GM23338 (cell line): ENCODE measurements at regions not wholly inside any gene's neighbourhood (a gene's known extent, or its start where the extent isn't known, plus 50 kb on each side); places are given as distances from the start of the nearest gene placed in this dataset.

Source experiments
- ATAC-seq: fragments of 200-7000 bp; cut with Tn5 transposase; 3 replicates; pipeline ENCODE4 v1.9.1; 2020
- DNase-seq: peaks from one replicate; pipeline ENCODE4 v3.0.0-alpha.2; 2015; ENCODE audit warnings: low spot score
- H2AFZ ChIP-seq: fragments of 200-600 bp; sonication (generic); 2 replicates; pipeline ENCODE4 v1.8.0; 2016; ENCODE audit warnings: antibody characterized with exemption, mild to moderate bottlenecking, moderate library complexity
- H3F3A ChIP-seq: fragments of 200-600 bp; sonication (generic); replicated peaks from 2 replicates; pipeline ENCODE4 v1.8.0; 2017; ENCODE audit warnings: antibody characterized with exemption, mixed run types, low read depth
- H3K27ac ChIP-seq: fragments of 200-600 bp; sonication (generic); 2 replicates; pipeline ENCODE4 v1.6.1; 2016; ENCODE audit warnings: low read depth
- H3K27me3 ChIP-seq: fragments of 200-600 bp; sonication (generic); 2 replicates; pipeline ENCODE4 v1.8.0; 2016; ENCODE audit warnings: mild to moderate bottlenecking, mixed run types, moderate library complexity; ENCODE audit not compliant: insufficient read depth
- H3K36me3 ChIP-seq: fragments of 200-600 bp; sonication (generic); 2 replicates; pipeline ENCODE4 v1.8.0; 2016; ENCODE audit warnings: mild to moderate bottlenecking; ENCODE audit not compliant: insufficient read depth
- H3K4me1 ChIP-seq: fragments of 200-600 bp; sonication (generic); 2 replicates; pipeline ENCODE4 v1.8.0; 2016; ENCODE audit warnings: mild to moderate bottlenecking, moderate library complexity; ENCODE audit not compliant: insufficient read depth
- H3K4me2 ChIP-seq: fragments of 200-600 bp; sonication (generic); 2 replicates; pipeline ENCODE4 v1.7.1; 2017; ENCODE audit warnings: mixed run types
- H3K4me3 ChIP-seq: fragments of 200-600 bp; sonication (generic); 2 replicates; pipeline ENCODE4 v1.6.1; 2016; ENCODE audit warnings: mixed run types
- H3K79me2 ChIP-seq: fragments of 200-600 bp; sonication (generic); replicated peaks from 2 replicates; pipeline ENCODE4 v1.8.0; 2017; ENCODE audit warnings: mild to moderate bottlenecking; ENCODE audit not compliant: insufficient read depth
- H3K9me2 ChIP-seq: fragments of 200-600 bp; sonication (generic); 2 replicates; pipeline ENCODE4 v1.8.0; 2017; ENCODE audit not compliant: insufficient read depth
- H4K20me1 ChIP-seq: fragments of 200-600 bp; sonication (generic); replicated peaks from 2 replicates; pipeline ENCODE4 v1.8.0; 2017; ENCODE audit warnings: mild to moderate bottlenecking; ENCODE audit not compliant: insufficient read depth
- H3K27ac Mint-ChIP-seq: 2 replicates; pipeline ENCODE4 v1.8.0; 2020; ENCODE audit warnings: inconsistent platforms, mild to moderate bottlenecking, moderate library complexity, mixed read lengths
- H3K27me3 Mint-ChIP-seq: 3 replicates; pipeline ENCODE4 v1.8.0; 2022; ENCODE audit warnings: low read depth, mild to moderate bottlenecking, moderate library complexity, mixed read lengths, inconsistent platforms; ENCODE audit not compliant: insufficient read depth, poor library complexity
- H3K36me3 Mint-ChIP-seq: 3 replicates; pipeline ENCODE4 v1.8.0; 2021; ENCODE audit warnings: low read depth, mild to moderate bottlenecking, inconsistent platforms, moderate library complexity, mixed read lengths
- H3K4me1 Mint-ChIP-seq: 3 replicates; pipeline ENCODE4 v1.8.0; 2020; ENCODE audit warnings: mild to moderate bottlenecking, inconsistent platforms, mixed read lengths
- H3K4me3 Mint-ChIP-seq: 3 replicates; pipeline ENCODE4 v1.8.0; 2021; ENCODE audit warnings: moderate library complexity, mild to moderate bottlenecking, inconsistent platforms, mixed read lengths
- H3K9me3 Mint-ChIP-seq: 3 replicates; pipeline ENCODE4 v1.8.0; 2020; ENCODE audit warnings: moderate library complexity, mild to moderate bottlenecking, inconsistent platforms, mixed read lengths
- CREB1 ChIP-seq: fragments of 250-450 bp; sonication (Bioruptor Pico); IDR thresholded peaks from 2 replicates; pipeline ENCODE4 v1.5.0; 2020; ENCODE audit warnings: low read depth, mild to moderate bottlenecking, moderate library complexity
- EZH2 ChIP-seq: fragments of 200-600 bp; sonication (generic); IDR thresholded peaks from one replicate; pipeline ENCODE4 v1.8.0; 2017; ENCODE audit warnings: antibody characterized with exemption, mild to moderate bottlenecking, low read depth; ENCODE audit not compliant: unreplicated experiment
- EZH2phosphoT487 ChIP-seq: fragments of 200-600 bp; sonication (generic); IDR thresholded peaks from one replicate; pipeline ENCODE4 v1.8.1; 2018; ENCODE audit warnings: antibody characterized with exemption; ENCODE audit not compliant: unreplicated experiment
- JUNB ChIP-seq: IDR thresholded peaks from one replicate; pipeline ENCODE4 v1.6.1; 2016; ENCODE audit warnings: antibody characterized with exemption; ENCODE audit not compliant: unreplicated experiment
- NANOG ChIP-seq: IDR thresholded peaks from 2 replicates; pipeline ENCODE4 v1.6.1; 2016; ENCODE audit warnings: antibody characterized with exemption, borderline replicate concordance
- POLR2AphosphoS5 ChIP-seq: IDR thresholded peaks from 2 replicates; pipeline ENCODE4 v1.6.1; 2016; ENCODE audit warnings: antibody characterized with exemption, low read depth
- STAT1 ChIP-seq: IDR thresholded peaks from one replicate; pipeline ENCODE4 v1.6.1; 2016; ENCODE audit warnings: antibody characterized with exemption; ENCODE audit not compliant: unreplicated experiment
- ZNF114 ChIP-seq: fragments of 250-450 bp; sonication (Bioruptor Pico); IDR thresholded peaks from 2 replicates; pipeline ENCODE4 v1.5.0; 2020; ENCODE audit warnings: mild to moderate bottlenecking, moderate library complexity
- ZNF331 ChIP-seq: fragments of 250-450 bp; sonication (Bioruptor Pico); IDR thresholded peaks from 2 replicates; pipeline ENCODE4 v1.5.0; 2020; ENCODE audit warnings: low read depth, mild to moderate bottlenecking, moderate library complexity
- TF ChIP-seq, protein P1 (sequence below): fragments of 250-450 bp; sonication (Bioruptor Pico); IDR thresholded peaks from 2 replicates; pipeline ENCODE4 v1.5.0; 2020; ENCODE audit warnings: mild to moderate bottlenecking, moderate library complexity
- TF ChIP-seq, protein P2 (sequence below): IDR thresholded peaks from one replicate; pipeline ENCODE4 v1.6.1; 2018; ENCODE audit warnings: antibody characterized with exemption; ENCODE audit not compliant: unreplicated experiment
- TF ChIP-seq, protein P3 (sequence below): IDR thresholded peaks from 2 replicates; pipeline ENCODE4 v1.6.1; 2016; ENCODE audit warnings: antibody characterized with exemption
- TF ChIP-seq, protein P4 (sequence below), 2 experiments: fragments of 200-600 bp in 1 of 2; sonication (generic) in 1 of 2; conservative IDR thresholded peaks; 2 replicates each; pipeline versions ENCODE4 v1.5.1 to v1.6.1; 2016 to 2017; ENCODE audit warnings: antibody characterized with exemption in 2 of 2, low read depth in 2 of 2, mild to moderate bottlenecking in 2 of 2, moderate library complexity in 1 of 2

DNA sequence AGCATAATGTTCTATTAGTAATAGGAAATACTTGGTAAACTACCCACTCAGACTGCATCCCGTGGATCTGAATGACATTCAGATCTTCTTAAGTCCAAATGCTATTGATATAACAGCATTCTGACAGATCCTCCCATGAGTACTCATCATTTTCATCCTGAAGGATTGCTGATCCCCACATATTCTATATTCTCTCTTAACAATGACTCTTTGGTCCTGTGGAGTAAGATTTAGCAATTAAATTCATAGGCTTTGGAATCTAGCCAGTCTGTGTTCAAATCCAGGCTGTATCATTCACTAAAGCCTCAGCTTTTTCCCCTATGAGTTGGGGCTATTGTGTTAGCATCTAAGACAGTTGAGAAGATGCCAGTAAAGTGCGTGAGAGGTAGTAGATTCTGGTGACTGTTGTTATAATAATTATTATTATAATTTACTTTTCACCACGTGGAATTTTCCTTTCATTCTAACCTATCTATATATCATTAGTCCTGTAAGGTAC lies 591.3 kb upstream of the SYT4 start:
- Histone ChIP-seq H3K4me3 (no peak overlapping the region), H3K36me3 (no peaks in the 10 kb centered on the region), H3K27ac (no peak overlapping the region), H3K4me1 (no peaks in the 10 kb centered on the region), H4K20me1 (no peaks in the 10 kb centered on the region), H3K79me2 (no peaks in the 10 kb centered on the region), H3K27me3 (no peaks in the 10 kb centered on the region), H2AFZ (no peak overlapping the region), H3K9me2 (peaks cover 3% of the 10 kb centered on the region; the same call in 1 of the 2 replicates), H3K4me2 (no peak overlapping the region), H3F3A (no peaks in the 10 kb centered on the region)
- Mint-ChIP-seq H3K4me1 (no peaks in the 10 kb centered on the region), H3K4me3 (no peak overlapping the region), H3K9me3 (peaks cover 2% of the 10 kb centered on the region; the same call in 1 of the 3 replicates), H3K27ac (no peak overlapping the region), H3K27me3 (no peaks in the 10 kb centered on the region), H3K36me3 (no peaks in the 10 kb centered on the region; the same call in 2 of the 3 replicates)
- ATAC-seq (no peak), DNase-seq (no peak)
- TF ChIP-seq EZH2, result no peak
- TF ChIP-seq, protein P1, sequence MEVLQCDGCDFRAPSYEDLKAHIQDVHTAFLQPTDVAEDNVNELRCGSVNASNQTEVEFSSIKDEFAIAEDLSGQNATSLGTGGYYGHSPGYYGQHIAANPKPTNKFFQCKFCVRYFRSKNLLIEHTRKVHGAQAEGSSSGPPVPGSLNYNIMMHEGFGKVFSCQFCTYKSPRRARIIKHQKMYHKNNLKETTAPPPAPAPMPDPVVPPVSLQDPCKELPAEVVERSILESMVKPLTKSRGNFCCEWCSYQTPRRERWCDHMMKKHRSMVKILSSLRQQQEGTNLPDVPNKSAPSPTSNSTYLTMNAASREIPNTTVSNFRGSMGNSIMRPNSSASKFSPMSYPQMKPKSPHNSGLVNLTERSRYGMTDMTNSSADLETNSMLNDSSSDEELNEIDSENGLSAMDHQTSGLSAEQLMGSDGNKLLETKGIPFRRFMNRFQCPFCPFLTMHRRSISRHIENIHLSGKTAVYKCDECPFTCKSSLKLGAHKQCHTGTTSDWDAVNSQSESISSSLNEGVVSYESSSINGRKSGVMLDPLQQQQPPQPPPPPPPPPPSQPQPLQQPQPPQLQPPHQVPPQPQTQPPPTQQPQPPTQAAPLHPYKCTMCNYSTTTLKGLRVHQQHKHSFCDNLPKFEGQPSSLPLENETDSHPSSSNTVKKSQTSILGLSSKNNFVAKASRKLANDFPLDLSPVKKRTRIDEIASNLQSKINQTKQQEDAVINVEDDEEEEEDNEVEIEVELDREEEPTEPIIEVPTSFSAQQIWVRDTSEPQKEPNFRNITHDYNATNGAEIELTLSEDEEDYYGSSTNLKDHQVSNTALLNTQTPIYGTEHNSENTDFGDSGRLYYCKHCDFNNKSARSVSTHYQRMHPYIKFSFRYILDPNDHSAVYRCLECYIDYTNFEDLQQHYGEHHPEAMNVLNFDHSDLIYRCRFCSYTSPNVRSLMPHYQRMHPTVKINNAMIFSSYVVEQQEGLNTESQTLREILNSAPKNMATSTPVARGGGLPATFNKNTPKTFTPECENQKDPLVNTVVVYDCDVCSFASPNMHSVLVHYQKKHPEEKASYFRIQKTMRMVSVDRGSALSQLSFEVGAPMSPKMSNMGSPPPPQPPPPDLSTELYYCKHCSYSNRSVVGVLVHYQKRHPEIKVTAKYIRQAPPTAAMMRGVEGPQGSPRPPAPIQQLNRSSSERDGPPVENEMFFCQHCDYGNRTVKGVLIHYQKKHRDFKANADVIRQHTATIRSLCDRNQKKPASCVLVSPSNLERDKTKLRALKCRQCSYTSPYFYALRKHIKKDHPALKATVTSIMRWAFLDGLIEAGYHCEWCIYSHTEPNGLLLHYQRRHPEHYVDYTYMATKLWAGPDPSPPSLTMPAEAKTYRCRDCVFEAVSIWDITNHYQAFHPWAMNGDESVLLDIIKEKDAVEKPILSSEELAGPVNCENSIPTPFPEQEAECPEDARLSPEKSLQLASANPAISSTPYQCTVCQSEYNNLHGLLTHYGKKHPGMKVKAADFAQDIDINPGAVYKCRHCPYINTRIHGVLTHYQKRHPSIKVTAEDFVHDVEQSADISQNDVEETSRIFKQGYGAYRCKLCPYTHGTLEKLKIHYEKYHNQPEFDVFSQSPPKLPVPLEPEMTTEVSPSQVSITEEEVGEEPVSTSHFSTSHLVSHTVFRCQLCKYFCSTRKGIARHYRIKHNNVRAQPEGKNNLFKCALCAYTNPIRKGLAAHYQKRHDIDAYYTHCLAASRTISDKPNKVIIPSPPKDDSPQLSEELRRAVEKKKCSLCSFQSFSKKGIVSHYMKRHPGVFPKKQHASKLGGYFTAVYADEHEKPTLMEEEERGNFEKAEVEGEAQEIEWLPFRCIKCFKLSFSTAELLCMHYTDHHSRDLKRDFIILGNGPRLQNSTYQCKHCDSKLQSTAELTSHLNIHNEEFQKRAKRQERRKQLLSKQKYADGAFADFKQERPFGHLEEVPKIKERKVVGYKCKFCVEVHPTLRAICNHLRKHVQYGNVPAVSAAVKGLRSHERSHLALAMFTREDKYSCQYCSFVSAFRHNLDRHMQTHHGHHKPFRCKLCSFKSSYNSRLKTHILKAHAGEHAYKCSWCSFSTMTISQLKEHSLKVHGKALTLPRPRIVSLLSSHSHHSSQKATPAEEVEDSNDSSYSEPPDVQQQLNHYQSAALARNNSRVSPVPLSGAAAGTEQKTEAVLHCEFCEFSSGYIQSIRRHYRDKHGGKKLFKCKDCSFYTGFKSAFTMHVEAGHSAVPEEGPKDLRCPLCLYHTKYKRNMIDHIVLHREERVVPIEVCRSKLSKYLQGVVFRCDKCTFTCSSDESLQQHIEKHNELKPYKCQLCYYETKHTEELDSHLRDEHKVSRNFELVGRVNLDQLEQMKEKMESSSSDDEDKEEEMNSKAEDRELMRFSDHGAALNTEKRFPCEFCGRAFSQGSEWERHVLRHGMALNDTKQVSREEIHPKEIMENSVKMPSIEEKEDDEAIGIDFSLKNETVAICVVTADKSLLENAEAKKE (CRISPR knock-in tag), result no peak
- TF ChIP-seq CREB1 (CRISPR knock-in tag), result no peak
- no peak for TF ChIP-seq POLR2AphosphoS5
- TF ChIP-seq NANOG, result no peak
- no peak for TF ChIP-seq EZH2phosphoT487
- TF ChIP-seq, protein P2, sequence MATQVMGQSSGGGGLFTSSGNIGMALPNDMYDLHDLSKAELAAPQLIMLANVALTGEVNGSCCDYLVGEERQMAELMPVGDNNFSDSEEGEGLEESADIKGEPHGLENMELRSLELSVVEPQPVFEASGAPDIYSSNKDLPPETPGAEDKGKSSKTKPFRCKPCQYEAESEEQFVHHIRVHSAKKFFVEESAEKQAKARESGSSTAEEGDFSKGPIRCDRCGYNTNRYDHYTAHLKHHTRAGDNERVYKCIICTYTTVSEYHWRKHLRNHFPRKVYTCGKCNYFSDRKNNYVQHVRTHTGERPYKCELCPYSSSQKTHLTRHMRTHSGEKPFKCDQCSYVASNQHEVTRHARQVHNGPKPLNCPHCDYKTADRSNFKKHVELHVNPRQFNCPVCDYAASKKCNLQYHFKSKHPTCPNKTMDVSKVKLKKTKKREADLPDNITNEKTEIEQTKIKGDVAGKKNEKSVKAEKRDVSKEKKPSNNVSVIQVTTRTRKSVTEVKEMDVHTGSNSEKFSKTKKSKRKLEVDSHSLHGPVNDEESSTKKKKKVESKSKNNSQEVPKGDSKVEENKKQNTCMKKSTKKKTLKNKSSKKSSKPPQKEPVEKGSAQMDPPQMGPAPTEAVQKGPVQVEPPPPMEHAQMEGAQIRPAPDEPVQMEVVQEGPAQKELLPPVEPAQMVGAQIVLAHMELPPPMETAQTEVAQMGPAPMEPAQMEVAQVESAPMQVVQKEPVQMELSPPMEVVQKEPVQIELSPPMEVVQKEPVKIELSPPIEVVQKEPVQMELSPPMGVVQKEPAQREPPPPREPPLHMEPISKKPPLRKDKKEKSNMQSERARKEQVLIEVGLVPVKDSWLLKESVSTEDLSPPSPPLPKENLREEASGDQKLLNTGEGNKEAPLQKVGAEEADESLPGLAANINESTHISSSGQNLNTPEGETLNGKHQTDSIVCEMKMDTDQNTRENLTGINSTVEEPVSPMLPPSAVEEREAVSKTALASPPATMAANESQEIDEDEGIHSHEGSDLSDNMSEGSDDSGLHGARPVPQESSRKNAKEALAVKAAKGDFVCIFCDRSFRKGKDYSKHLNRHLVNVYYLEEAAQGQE, result no peak
- no peak for TF ChIP-seq ZNF114 (CRISPR knock-in tag)
- TF ChIP-seq JUNB, result no peak
- TF ChIP-seq, protein P3, sequence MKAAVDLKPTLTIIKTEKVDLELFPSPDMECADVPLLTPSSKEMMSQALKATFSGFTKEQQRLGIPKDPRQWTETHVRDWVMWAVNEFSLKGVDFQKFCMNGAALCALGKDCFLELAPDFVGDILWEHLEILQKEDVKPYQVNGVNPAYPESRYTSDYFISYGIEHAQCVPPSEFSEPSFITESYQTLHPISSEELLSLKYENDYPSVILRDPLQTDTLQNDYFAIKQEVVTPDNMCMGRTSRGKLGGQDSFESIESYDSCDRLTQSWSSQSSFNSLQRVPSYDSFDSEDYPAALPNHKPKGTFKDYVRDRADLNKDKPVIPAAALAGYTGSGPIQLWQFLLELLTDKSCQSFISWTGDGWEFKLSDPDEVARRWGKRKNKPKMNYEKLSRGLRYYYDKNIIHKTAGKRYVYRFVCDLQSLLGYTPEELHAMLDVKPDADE, result no peak
- no peak for TF ChIP-seq ZNF331 (CRISPR knock-in tag)
- TF ChIP-seq, protein P4, sequence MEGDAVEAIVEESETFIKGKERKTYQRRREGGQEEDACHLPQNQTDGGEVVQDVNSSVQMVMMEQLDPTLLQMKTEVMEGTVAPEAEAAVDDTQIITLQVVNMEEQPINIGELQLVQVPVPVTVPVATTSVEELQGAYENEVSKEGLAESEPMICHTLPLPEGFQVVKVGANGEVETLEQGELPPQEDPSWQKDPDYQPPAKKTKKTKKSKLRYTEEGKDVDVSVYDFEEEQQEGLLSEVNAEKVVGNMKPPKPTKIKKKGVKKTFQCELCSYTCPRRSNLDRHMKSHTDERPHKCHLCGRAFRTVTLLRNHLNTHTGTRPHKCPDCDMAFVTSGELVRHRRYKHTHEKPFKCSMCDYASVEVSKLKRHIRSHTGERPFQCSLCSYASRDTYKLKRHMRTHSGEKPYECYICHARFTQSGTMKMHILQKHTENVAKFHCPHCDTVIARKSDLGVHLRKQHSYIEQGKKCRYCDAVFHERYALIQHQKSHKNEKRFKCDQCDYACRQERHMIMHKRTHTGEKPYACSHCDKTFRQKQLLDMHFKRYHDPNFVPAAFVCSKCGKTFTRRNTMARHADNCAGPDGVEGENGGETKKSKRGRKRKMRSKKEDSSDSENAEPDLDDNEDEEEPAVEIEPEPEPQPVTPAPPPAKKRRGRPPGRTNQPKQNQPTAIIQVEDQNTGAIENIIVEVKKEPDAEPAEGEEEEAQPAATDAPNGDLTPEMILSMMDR (conservative IDR thresholded peaks at IDR 0.05; ENCODE audit: low read depth in 2 of 2), result no peak
- TF ChIP-seq STAT1, result no peak
